K562 (cell line): ENCODE measurements at regions not wholly inside any gene's neighbourhood (a gene's known extent, or its start where the extent isn't known, plus 50 kb on each side); places are given as distances from the start of the nearest gene placed in this dataset.

Experiments used
- AFF1 ChIP-seq, 2 experiments: fragments of 450-650 bp; IDR thresholded peaks; 2 replicates each; pipeline ENCODE4 v1.6.1; 2018; ENCODE audit warnings: mild to moderate bottlenecking in 2 of 2, low read depth in 1 of 2; ENCODE audit not compliant: partially characterized antibody in 2 of 2
- ARID3A ChIP-seq: IDR thresholded peaks from 2 replicates; pipeline ENCODE4 v1.6.1; 2012; ENCODE audit warnings: low read depth, low read length, improper control_type of control experiment, borderline replicate concordance
- CGGBP1 ChIP-seq: fragments of 250-450 bp; sonication (Bioruptor Pico); IDR thresholded peaks from 2 replicates; pipeline ENCODE4 v1.9.0; 2021; ENCODE audit warnings: mild to moderate bottlenecking
- ETV6 ChIP-seq, 3 experiments: fragments of 150-350 bp in 1 of 3; sonication (generic) in 1 of 3; formaldehyde crosslinking in 1 of 3; IDR thresholded peaks; 2 replicates each; pipeline versions ENCODE4 v1.6.1 to v1.8.0; 2014 to 2022; ENCODE audit warnings: borderline replicate concordance in 2 of 3, low read depth in 2 of 3, antibody characterized with exemption in 1 of 3, low read length in 1 of 3, mild to moderate bottlenecking in 1 of 3, missing genetic modification reagents in 1 of 3
- EZH2 ChIP-seq: IDR thresholded peaks from 2 replicates; pipeline ENCODE4 v1.6.1; 2012; ENCODE audit warnings: low read depth, mild to moderate bottlenecking, inconsistent platforms, low read length, borderline replicate concordance
- HOMEZ ChIP-seq: fragments of 250-450 bp; sonication (Bioruptor Pico); IDR thresholded peaks from 2 replicates; pipeline ENCODE4 v1.4.0; 2020; ENCODE audit warnings: mild to moderate bottlenecking, moderate library complexity
- NFIX ChIP-seq: fragments of 250-450 bp; sonication (Bioruptor Pico); IDR thresholded peaks from 2 replicates; pipeline ENCODE4 v1.4.0; 2020; ENCODE audit warnings: low read depth, mild to moderate bottlenecking, moderate library complexity
- RAD21 ChIP-seq, 2 experiments: fragments of 250-450 bp in 1 of 2; fragments of 450-650 bp in 1 of 2; sonication (Bioruptor Pico) in 1 of 2; formaldehyde crosslinking in 1 of 2; IDR thresholded peaks in 1 of 2; conservative IDR thresholded peaks in 1 of 2; 2 replicates each; pipeline versions ENCODE4 v1.4.0 to v1.8.0; 2020 to 2022; ENCODE audit warnings: mild to moderate bottlenecking in 2 of 2, moderate library complexity in 1 of 2
- TAL1 ChIP-seq: fragments of 450-650 bp; IDR thresholded peaks from 2 replicates; pipeline ENCODE4 v1.6.1; 2016; ENCODE audit warnings: mild to moderate bottlenecking
- USF2 ChIP-seq: sonication (generic); formaldehyde crosslinking; IDR thresholded peaks from 2 replicates; pipeline ENCODE4 v1.5.0; 2020; ENCODE audit warnings: missing genetic modification reagents
- ZNF316 ChIP-seq: fragments of 450-650 bp; IDR thresholded peaks from 2 replicates; pipeline ENCODE4 v1.6.1; 2016
- ZNF445 ChIP-seq: fragments of 250-450 bp; sonication (Bioruptor Pico); IDR thresholded peaks from 2 replicates; pipeline ENCODE4 v1.4.0; 2020; ENCODE audit warnings: low read depth, mild to moderate bottlenecking, moderate library complexity
- ZNF740 ChIP-seq, 3 experiments: fragments of 200-800 bp in 1 of 3; sonication (Bioruptor generic) in 1 of 3; sonication (generic) in 1 of 3; formaldehyde crosslinking in 1 of 3; IDR thresholded peaks; 2 replicates each; pipeline versions ENCODE4 v1.6.1 to v1.8.0; 2016 to 2022; ENCODE audit warnings: mild to moderate bottlenecking in 2 of 3, missing compliant biosample characterization in 2 of 3, missing genetic modification characterization in 2 of 3, missing genetic modification reagents in 1 of 3
- ZNF766 ChIP-seq: fragments of 200-800 bp; sonication (Bioruptor generic); conservative IDR thresholded peaks from 2 replicates; pipeline ENCODE4 v1.6.1; 2016; ENCODE audit warnings: missing genetic modification characterization, missing compliant biosample characterization

- no peak for TF ChIP-seq ZNF740 (CRISPR knock-in tag; IDR thresholded peaks at IDR 0.05)
- TF ChIP-seq ZNF740 (tag; IDR thresholded peaks at IDR 0.05) = peak in 1 of 2 experiments; percentile 54; a peak in 1 of 4 replicates
- peak; percentile 27; the same call in 1 of the 2 replicates for TF ChIP-seq ZNF316
- TF ChIP-seq ZNF445 (CRISPR knock-in tag) = no peak
- TF ChIP-seq NFIX (CRISPR knock-in tag) = no peak
- TF ChIP-seq AFF1 (IDR thresholded peaks at IDR 0.05; ENCODE audit: low read depth in 1 of 2, partially characterized antibody in 2 of 2) = no peak
- peak; percentile 79 for TF ChIP-seq ZNF766 (CRISPR knock-in tag)
- TF ChIP-seq EZH2 = no peak
- peak; percentile 63; the same call in 1 of the 2 replicates for TF ChIP-seq ARID3A
- peak; percentile 87 to 94 for TF ChIP-seq ETV6 (IDR thresholded peaks at IDR 0.05; ENCODE audit: borderline replicate concordance in 1 of 2, low read depth in 2 of 2, low read length in 1 of 2)
- no peak for TF ChIP-seq ETV6 (CRISPR knock-in tag; IDR thresholded peaks at IDR 0.05; ENCODE audit: borderline replicate concordance)
- TF ChIP-seq USF2 = no peak
- TF ChIP-seq HOMEZ (CRISPR knock-in tag) = no peak
- peak in 1 of 2 experiments; percentile 16; a peak in 1 of 4 replicates for TF ChIP-seq RAD21 (CRISPR knock-in tag; conservative IDR thresholded peaks at IDR 0.05 in 1 of 2, IDR thresholded peaks at IDR 0.05 in 1 of 2)
- no peak for TF ChIP-seq CGGBP1 (CRISPR knock-in tag)
- peak; percentile 84 for TF ChIP-seq TAL1
These were observed 106.7 kb downstream of the APIP start (continued) for GRCh38 chr11:34809191-34810106.
